ENCODE measurements at regions not wholly inside any gene's neighbourhood (a gene's known extent, or its start where the extent isn't known, plus 50 kb on each side); places are given as distances from the start of the nearest gene placed in this dataset.

DNA sequence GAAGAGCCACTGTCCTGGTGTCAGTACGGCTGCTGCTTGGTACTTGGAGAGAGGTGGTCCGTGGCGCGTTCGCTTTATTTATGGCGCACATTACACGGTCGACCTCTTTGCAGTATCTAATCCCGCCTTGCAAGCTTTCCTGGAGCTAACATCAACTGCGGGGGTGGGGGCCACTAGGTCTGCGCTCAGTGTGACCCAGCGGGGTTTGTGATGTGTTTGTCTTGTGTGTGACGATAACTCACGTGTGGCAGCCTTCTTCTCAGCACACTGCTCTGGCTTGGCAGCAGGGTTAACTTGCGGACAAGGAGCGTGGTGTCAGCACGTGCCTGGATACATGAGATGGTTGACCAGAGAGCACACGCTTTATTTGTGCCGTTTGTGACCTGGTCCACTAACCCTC is 122.2 kb upstream of the RTL1 start:
- Histone ChIP-seq H3K79me2 (ENCODE audit: low read length) (no peaks in the 10 kb centered on the region), H4K20me1 (ENCODE audit: insufficient read depth, low read length) (no peaks in the 10 kb centered on the region), H3K27me3 (ENCODE audit: low read depth, low read length) (no peaks in the 10 kb centered on the region), H3K4me3 (ENCODE audit: low read length) (no peak overlapping the region), H3K9me3 (ENCODE audit: insufficient read depth, low read length) (0 out of 2 replicates have a peak, but pooled peaks cover 4% of the 10 kb centered on the region), H3K4me2 (ENCODE audit: low read length) (no peak overlapping the region), H2AFZ (ENCODE audit: low read depth, low read length) (no peak overlapping the region), H3K4me1 (ENCODE audit: low read length) (no peaks in the 10 kb centered on the region), H3K9ac (ENCODE audit: low read length) (no peak overlapping the region), H3K27ac (ENCODE audit: low read length) (no peak overlapping the region), H3K36me3 (replicated peaks; ENCODE audit: low read depth, low read length) (no peaks in the 10 kb centered on the region)
- TF ChIP-seq, protein P1, sequence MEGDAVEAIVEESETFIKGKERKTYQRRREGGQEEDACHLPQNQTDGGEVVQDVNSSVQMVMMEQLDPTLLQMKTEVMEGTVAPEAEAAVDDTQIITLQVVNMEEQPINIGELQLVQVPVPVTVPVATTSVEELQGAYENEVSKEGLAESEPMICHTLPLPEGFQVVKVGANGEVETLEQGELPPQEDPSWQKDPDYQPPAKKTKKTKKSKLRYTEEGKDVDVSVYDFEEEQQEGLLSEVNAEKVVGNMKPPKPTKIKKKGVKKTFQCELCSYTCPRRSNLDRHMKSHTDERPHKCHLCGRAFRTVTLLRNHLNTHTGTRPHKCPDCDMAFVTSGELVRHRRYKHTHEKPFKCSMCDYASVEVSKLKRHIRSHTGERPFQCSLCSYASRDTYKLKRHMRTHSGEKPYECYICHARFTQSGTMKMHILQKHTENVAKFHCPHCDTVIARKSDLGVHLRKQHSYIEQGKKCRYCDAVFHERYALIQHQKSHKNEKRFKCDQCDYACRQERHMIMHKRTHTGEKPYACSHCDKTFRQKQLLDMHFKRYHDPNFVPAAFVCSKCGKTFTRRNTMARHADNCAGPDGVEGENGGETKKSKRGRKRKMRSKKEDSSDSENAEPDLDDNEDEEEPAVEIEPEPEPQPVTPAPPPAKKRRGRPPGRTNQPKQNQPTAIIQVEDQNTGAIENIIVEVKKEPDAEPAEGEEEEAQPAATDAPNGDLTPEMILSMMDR (IDR thresholded peaks at IDR 0.05; ENCODE audit: low read depth, low read length) = no peak
- TF ChIP-seq EZH2phosphoT487 (IDR thresholded peaks at IDR 0.05; ENCODE audit: low read depth) = no peak

DNA sequence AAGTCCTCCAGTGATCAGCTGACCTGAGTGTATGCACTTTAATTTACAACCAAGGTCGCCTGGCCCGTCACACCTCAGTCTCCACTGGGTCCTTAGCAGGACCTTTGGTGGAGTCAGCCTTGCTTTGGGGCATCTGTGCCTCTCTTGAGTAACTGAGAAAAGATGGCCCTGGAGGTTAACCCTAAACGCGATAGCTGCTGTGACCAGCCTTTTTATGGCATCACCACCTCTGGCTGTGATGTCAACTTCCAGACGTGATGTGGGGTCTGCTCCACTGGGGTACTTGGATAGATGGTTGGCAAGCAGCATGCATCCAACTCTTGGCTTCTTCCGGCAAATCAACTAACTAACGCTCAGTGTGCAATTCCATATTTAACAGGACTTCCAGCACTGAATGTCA is 122.8 kb upstream of the RTL1 start:
- H3K4me3 ChIP-seq (ENCODE audit: low read length) = no peak overlapping the region

DNA sequence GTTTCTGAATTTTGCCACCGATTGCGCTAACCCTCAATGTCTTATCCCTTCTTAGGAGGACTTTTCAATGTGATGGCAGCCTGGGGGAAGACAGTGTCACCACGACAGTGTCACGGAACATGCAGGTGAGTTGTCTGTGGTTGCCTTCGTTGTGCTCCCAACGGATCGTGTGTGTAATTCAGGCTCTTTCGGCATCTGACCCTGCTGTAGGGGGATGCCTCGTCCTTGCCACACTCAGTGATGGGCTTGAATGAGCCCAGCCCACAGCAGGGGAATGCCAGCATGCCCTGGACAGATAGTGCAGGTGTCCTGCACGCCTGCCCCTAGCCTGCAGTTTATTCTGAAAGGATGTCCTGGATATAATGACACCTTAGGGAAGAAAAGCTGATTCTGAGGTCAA is 123.8 kb upstream of the RTL1 start:
- Histone ChIP-seq H3K9me3 (ENCODE audit: insufficient read depth, low read length) (0 out of 2 replicates have a peak, but pooled peaks cover 4% of the 10 kb centered on the region), H3K4me2 (ENCODE audit: low read length) (no peak overlapping the region), H3K36me3 (replicated peaks; ENCODE audit: low read depth, low read length) (no peaks in the 10 kb centered on the region), H3K4me3 (ENCODE audit: low read length) (no peak overlapping the region), H3K9ac (ENCODE audit: low read length) (no peak overlapping the region), H3K79me2 (ENCODE audit: low read length) (no peaks in the 10 kb centered on the region), H3K4me1 (ENCODE audit: low read length) (no peaks in the 10 kb centered on the region), H3K27ac (ENCODE audit: low read length) (no peak overlapping the region), H3K27me3 (ENCODE audit: low read depth, low read length) (no peaks in the 10 kb centered on the region), H4K20me1 (ENCODE audit: insufficient read depth, low read length) (no peaks in the 10 kb centered on the region), H2AFZ (ENCODE audit: low read depth, low read length) (no peak overlapping the region)
- TF ChIP-seq, protein P1 (IDR thresholded peaks at IDR 0.05; ENCODE audit: low read depth, low read length) = no peak
- no peak for TF ChIP-seq EZH2phosphoT487 (IDR thresholded peaks at IDR 0.05; ENCODE audit: low read depth)

More for the DNA sequence above, 122.8 kb upstream of the RTL1 start:
- H3K27me3 ChIP-seq (ENCODE audit: low read depth, low read length) = no peaks in the 10 kb centered on the region
- no peak overlapping the region for H3K27ac ChIP-seq (ENCODE audit: low read length)
- no peaks in the 10 kb centered on the region for H3K4me1 ChIP-seq (ENCODE audit: low read length)
- H3K9ac ChIP-seq (ENCODE audit: low read length) = no peak overlapping the region
- no peak overlapping the region for H2AFZ ChIP-seq (ENCODE audit: low read depth, low read length)
- TF ChIP-seq EZH2phosphoT487 (IDR thresholded peaks at IDR 0.05; ENCODE audit: low read depth) = no peak
- TF ChIP-seq, protein P1 (IDR thresholded peaks at IDR 0.05; ENCODE audit: low read depth, low read length) = no peak
- 0 out of 2 replicates have a peak, but pooled peaks cover 4% of the 10 kb centered on the region for H3K9me3 ChIP-seq (ENCODE audit: insufficient read depth, low read length)
- no peaks in the 10 kb centered on the region for H4K20me1 ChIP-seq (ENCODE audit: insufficient read depth, low read length)
- H3K4me2 ChIP-seq (ENCODE audit: low read length) = no peak overlapping the region
- no peaks in the 10 kb centered on the region for H3K79me2 ChIP-seq (ENCODE audit: low read length)
- H3K36me3 ChIP-seq (replicated peaks; ENCODE audit: low read depth, low read length) = no peaks in the 10 kb centered on the region

DNA sequence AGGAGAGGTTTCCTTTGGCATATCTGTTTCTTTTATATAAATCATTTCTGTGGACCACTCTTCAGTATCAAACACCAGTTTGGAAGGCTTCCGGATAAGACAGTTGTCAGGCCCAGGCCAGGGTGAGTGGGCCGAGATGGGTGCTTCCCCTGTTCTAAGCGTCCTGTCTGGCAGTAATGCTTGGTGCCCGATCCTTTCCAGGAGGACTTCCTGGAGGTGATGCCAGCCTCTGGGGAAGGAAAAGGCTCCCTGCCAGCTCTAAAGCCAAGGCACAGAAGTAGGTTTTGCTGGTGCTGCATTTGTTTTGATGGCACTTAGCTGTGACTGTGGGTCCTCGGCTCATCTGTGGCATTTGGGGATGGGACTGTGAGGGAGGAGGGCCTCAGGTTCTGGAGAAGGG is 124.4 kb upstream of the RTL1 start:
- H3K9ac ChIP-seq (ENCODE audit: low read length) = no peak overlapping the region
- H3K27ac ChIP-seq (ENCODE audit: low read length) = no peak overlapping the region
- TF ChIP-seq, protein P1 (IDR thresholded peaks at IDR 0.05; ENCODE audit: low read depth, low read length) = no peak
- no peak for TF ChIP-seq EZH2phosphoT487 (IDR thresholded peaks at IDR 0.05; ENCODE audit: low read depth)
- no peak overlapping the region for H2AFZ ChIP-seq (ENCODE audit: low read depth, low read length)
- H3K36me3 ChIP-seq (replicated peaks; ENCODE audit: low read depth, low read length) = no peaks in the 10 kb centered on the region
- H3K4me1 ChIP-seq (ENCODE audit: low read length) = no peaks in the 10 kb centered on the region
- no peak overlapping the region for H3K4me3 ChIP-seq (ENCODE audit: low read length)
- no peaks in the 10 kb centered on the region for H4K20me1 ChIP-seq (ENCODE audit: insufficient read depth, low read length)
- H3K9me3 ChIP-seq (ENCODE audit: insufficient read depth, low read length) = 0 out of 2 replicates have a peak, but pooled peaks cover 4% of the 10 kb centered on the region
- no peaks in the 10 kb centered on the region for H3K27me3 ChIP-seq (ENCODE audit: low read depth, low read length)
- H3K4me2 ChIP-seq (ENCODE audit: low read length) = no peak overlapping the region
- no peaks in the 10 kb centered on the region for H3K79me2 ChIP-seq (ENCODE audit: low read length)

All from OCI-LY3 (cell line).